GM12878 (cell line): ENCODE measurements at regions not wholly inside any gene's neighbourhood (a gene's known extent, or its start where the extent isn't known, plus 50 kb on each side); places are given as distances from the start of the nearest gene placed in this dataset.

Experiments used
- ATAC-seq: fragments of 200-7000 bp; cut with Tn5 transposase; 3 replicates; pipeline ENCODE4 v1.9.1; 2020; ENCODE audit warnings: mild to moderate bottlenecking, moderate library complexity
- BruUV-seq: library from RNA; stranded (reverse); fragments of 400-500 nt; replicated peaks from 2 replicates; lab custom pipeline; 2021; lab: Mats Ljungman, UMichigan
- CTCF ChIA-PET: fragments of 300-600 bp; sonication (Branson Sonifier 250); formaldehyde crosslinking; extraction: SDS; loops from one replicate; lab custom pipeline; 2021; ENCODE audit warnings: inconsistent platforms; lab: Yijun Ruan, JAX
- POLR2A ChIA-PET: fragments of 350-600 bp; formaldehyde crosslinking; extraction: SDS; loops from one replicate; lab custom pipeline; 2021; ENCODE audit warnings: inconsistent platforms; lab: Charles Lee
- RAD21 ChIA-PET: fragments of 300-600 bp; sonication (Branson Sonifier 250); formaldehyde crosslinking; loops from one replicate; lab custom pipeline; 2023; ENCODE audit warnings: antibody characterized with exemption; ENCODE audit not compliant: unreplicated experiment; lab: Charles Lee
- SMC1A ChIA-PET: fragments of 300-600 bp; sonication (Branson Sonifier 250); formaldehyde crosslinking; loops from one replicate; lab custom pipeline; 2023; ENCODE audit not compliant: unreplicated experiment, uncharacterized antibody; lab: Charles Lee
- DNase-seq: peaks from one replicate; pipeline ENCODE4 v3.0.0-alpha.2; 2011; ENCODE audit warnings: low read depth, low spot score
- FAIRE-seq: peaks from 3 replicates; lab custom pipeline; 2011; peaks lifted over from hg19 to GRCh38; lab: Jason Lieb, UNC
- H2AFZ ChIP-seq: 2 replicates; pipeline ENCODE4 v1.6.0; 2011; ENCODE audit warnings: low read depth, low read length, control low read depth; ENCODE audit not compliant: control insufficient read depth
- H3K27ac ChIP-seq: 2 replicates; pipeline ENCODE4 v1.5.1; 2011; ENCODE audit warnings: control low read depth; ENCODE audit not compliant: control insufficient read depth, insufficient read depth
- H3K27me3 ChIP-seq, 2 experiments: replicated peaks in 1 of 2; 2 replicates each; pipeline versions ENCODE4 v1.6.0 to v1.6.1; 2011; ENCODE audit warnings: low read length in 1 of 2; ENCODE audit not compliant: control insufficient read depth in 2 of 2, insufficient read depth in 2 of 2
- H3K36me3 ChIP-seq, 2 experiments: 2 replicates each; pipeline ENCODE4 v1.5.1; 2011; ENCODE audit warnings: low read length in 1 of 2; ENCODE audit not compliant: control insufficient read depth in 2 of 2, insufficient read depth in 2 of 2
- H3K4me1 ChIP-seq: 2 replicates; pipeline ENCODE4 v1.6.1; 2011; ENCODE audit warnings: mild to moderate bottlenecking, low read length, moderate library complexity, mixed read lengths; ENCODE audit not compliant: control insufficient read depth, insufficient read depth
- H3K4me2 ChIP-seq: 2 replicates; pipeline ENCODE4 v1.6.0; 2011; ENCODE audit warnings: control low read depth; ENCODE audit not compliant: control insufficient read depth, insufficient read depth
- H3K4me3 ChIP-seq: fragments of 200-600 bp; sonication (generic); 2 replicates; pipeline ENCODE4 v1.5.1; 2016
- H3K79me2 ChIP-seq: 2 replicates; pipeline ENCODE4 v1.6.0; 2011; ENCODE audit warnings: low read length; ENCODE audit not compliant: control insufficient read depth, insufficient read depth
- H3K9ac ChIP-seq: 2 replicates; pipeline ENCODE4 v1.8.0; 2011; ENCODE audit warnings: low read length, control low read depth, mixed read lengths; ENCODE audit not compliant: control insufficient read depth, insufficient read depth
- H3K9me3 ChIP-seq: replicated peaks from 3 replicates; pipeline ENCODE4 v1.5.1; 2011; ENCODE audit warnings: mild to moderate bottlenecking, low read length; ENCODE audit not compliant: control insufficient read depth, insufficient read depth
- H4K20me1 ChIP-seq: 2 replicates; pipeline ENCODE4 v1.6.0; 2011; ENCODE audit not compliant: control insufficient read depth, insufficient read depth
- BACH1 ChIP-seq: fragments of 450-650 bp; IDR thresholded peaks from 2 replicates; pipeline ENCODE4 v1.6.1; 2017; ENCODE audit warnings: mild to moderate bottlenecking, borderline replicate concordance
- HDAC2 ChIP-seq: fragments of 200-600 bp; sonication (generic); IDR thresholded peaks from 2 replicates; pipeline ENCODE4 v1.6.1; 2017
- IRF4 ChIP-seq: IDR thresholded peaks from 2 replicates; pipeline ENCODE4 v1.6.1; 2011; ENCODE audit warnings: low read depth, low read length
- JUND ChIP-seq: IDR thresholded peaks from 2 replicates; pipeline ENCODE4 v1.6.1; 2012; ENCODE audit warnings: low read depth, mild to moderate bottlenecking, low read length, improper control_type of control experiment, moderate library complexity
- RELA ChIP-seq: fragments of 450-650 bp; IDR thresholded peaks from 2 replicates; pipeline ENCODE4 v1.8.0; 2014; ENCODE audit warnings: borderline replicate concordance; ENCODE audit not compliant: partially characterized antibody
- SIN3A ChIP-seq: IDR thresholded peaks from 2 replicates; pipeline ENCODE4 v1.6.1; 2012; ENCODE audit warnings: low read depth, low read length, improper control_type of control experiment
- SPI1 ChIP-seq: IDR thresholded peaks from 2 replicates; pipeline ENCODE4 v1.6.1; 2011; ENCODE audit warnings: low read depth, mild to moderate bottlenecking, low read length, moderate library complexity, borderline replicate concordance; ENCODE audit not compliant: insufficient read depth
- YY1 ChIP-seq: IDR thresholded peaks from 2 replicates; pipeline ENCODE4 v1.6.1; 2011; ENCODE audit warnings: low read depth, mild to moderate bottlenecking, low read length
- ZNF687 ChIP-seq: fragments of 450-650 bp; IDR thresholded peaks from 2 replicates; pipeline ENCODE4 v1.6.1; 2017; ENCODE audit warnings: mild to moderate bottlenecking, moderate library complexity
- ZSCAN29 ChIP-seq: fragments of 450-650 bp; IDR thresholded peaks from 2 replicates; pipeline ENCODE4 v1.6.1; 2017; ENCODE audit warnings: mild to moderate bottlenecking, moderate library complexity
- WGBS: methylation state at CpG from one replicate; pipeline ENCODE4 v1.1.6; 2016; ENCODE audit warnings: low lambda C conversion rate; ENCODE audit not compliant: insufficient replicate concordance, insufficient coverage; ENCODE audit errors: missing lambda C conversion rate; 5-methylcytosine and 5-hydroxymethylcytosine counted together
- in situ Hi-C: fragments of 300-500 bp; cut with MboI; formaldehyde crosslinking; loops from 9 replicates; pipeline ENCODE4 v1.14.3; 2018; ENCODE audit warnings: mixed read lengths
- intact Hi-C: fragments of 100-400 bp; cut with micrococcal nuclease; formaldehyde crosslinking; loops from one replicate; pipeline ENCODE4 v1.14.2; 2022; ENCODE audit not compliant: unreplicated experiment
- TF ChIP-seq, protein P1 (sequence below), 3 experiments: IDR thresholded peaks in 2 of 3; conservative IDR thresholded peaks in 1 of 3; 2 replicates each; pipeline ENCODE4 v1.5.1; 2011; ENCODE audit warnings: low read depth in 3 of 3, low read length in 3 of 3, mild to moderate bottlenecking in 3 of 3, control low read depth in 2 of 3, moderate library complexity in 2 of 3, inconsistent platforms in 1 of 3, mixed read lengths in 1 of 3; ENCODE audit not compliant: control insufficient read depth in 2 of 3, insufficient read depth in 1 of 3; ENCODE audit errors: extremely low read depth in 1 of 3
- TF ChIP-seq, protein P2 (sequence below): IDR thresholded peaks from 2 replicates; pipeline ENCODE4 v1.6.1; 2011; ENCODE audit warnings: borderline replicate concordance, low read depth, mild to moderate bottlenecking, moderate library complexity, mixed read lengths, low read length; ENCODE audit not compliant: insufficient read depth; ENCODE audit errors: extremely low read length

- TF ChIP-seq ZNF687 (no peak), JUND (no peak), YY1 (no peak), RELA (no peak)
- TF ChIP-seq, protein P1, sequence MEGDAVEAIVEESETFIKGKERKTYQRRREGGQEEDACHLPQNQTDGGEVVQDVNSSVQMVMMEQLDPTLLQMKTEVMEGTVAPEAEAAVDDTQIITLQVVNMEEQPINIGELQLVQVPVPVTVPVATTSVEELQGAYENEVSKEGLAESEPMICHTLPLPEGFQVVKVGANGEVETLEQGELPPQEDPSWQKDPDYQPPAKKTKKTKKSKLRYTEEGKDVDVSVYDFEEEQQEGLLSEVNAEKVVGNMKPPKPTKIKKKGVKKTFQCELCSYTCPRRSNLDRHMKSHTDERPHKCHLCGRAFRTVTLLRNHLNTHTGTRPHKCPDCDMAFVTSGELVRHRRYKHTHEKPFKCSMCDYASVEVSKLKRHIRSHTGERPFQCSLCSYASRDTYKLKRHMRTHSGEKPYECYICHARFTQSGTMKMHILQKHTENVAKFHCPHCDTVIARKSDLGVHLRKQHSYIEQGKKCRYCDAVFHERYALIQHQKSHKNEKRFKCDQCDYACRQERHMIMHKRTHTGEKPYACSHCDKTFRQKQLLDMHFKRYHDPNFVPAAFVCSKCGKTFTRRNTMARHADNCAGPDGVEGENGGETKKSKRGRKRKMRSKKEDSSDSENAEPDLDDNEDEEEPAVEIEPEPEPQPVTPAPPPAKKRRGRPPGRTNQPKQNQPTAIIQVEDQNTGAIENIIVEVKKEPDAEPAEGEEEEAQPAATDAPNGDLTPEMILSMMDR (IDR thresholded peaks at IDR 0.05 in 2 of 3, conservative IDR thresholded peaks at IDR 0.05 in 1 of 3; ENCODE audit: control insufficient read depth in 2 of 3, extremely low read depth in 1 of 3, insufficient read depth in 1 of 3, low read depth in 3 of 3, low read length in 3 of 3), result no peak
Measured at GRCh38 chr13:22517544-22517943, 663.2 kb upstream of the SGCG start (continued).

DNA sequence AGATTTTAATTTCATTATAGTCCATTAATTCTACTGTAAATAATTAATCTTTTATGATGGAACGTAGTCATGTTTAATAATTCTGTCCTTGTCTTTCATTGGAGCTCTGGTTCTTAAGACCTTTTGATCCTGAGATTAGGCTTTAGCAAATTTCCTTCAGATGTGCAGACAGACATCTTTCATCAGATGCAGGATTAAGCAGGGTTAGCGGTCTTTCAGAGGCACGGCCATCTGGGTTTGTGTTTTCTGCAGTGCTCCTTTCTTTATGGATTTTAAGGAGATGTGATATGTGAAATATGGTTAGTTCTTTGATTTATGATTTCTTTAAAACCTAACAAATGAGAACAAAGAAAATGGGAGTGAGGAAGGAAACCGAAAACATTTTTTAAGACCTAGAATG is 643.9 kb upstream of the SGCG start:
- no peak for DNase-seq
- 30% methylated on average over 4 of the region's 4 CpGs for WGBS
- ChIA-PET SMC1A (no interaction called here), POLR2A (no interaction called here), RAD21 (no interaction called here), CTCF (no interaction called here)
- Histone ChIP-seq H3K27me3 (no peaks in the 10 kb centered on the region), H3K4me1 (no peaks in the 10 kb centered on the region), H2AFZ (no peak overlapping the region), H4K20me1 (no peaks in the 10 kb centered on the region), H3K9me3 (no peaks in the 10 kb centered on the region), H3K4me3 (no peak overlapping the region), H3K36me3 (no peaks in the 10 kb centered on the region), H3K27ac (no peak overlapping the region), H3K9ac (no peak overlapping the region), H3K4me2 (no peak overlapping the region), H3K79me2 (no peaks in the 10 kb centered on the region)
- BruUV-seq, result no TSS peak
- TF ChIP-seq, protein P2, sequence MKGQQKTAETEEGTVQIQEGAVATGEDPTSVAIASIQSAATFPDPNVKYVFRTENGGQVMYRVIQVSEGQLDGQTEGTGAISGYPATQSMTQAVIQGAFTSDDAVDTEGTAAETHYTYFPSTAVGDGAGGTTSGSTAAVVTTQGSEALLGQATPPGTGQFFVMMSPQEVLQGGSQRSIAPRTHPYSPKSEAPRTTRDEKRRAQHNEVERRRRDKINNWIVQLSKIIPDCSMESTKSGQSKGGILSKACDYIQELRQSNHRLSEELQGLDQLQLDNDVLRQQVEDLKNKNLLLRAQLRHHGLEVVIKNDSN, result no peak
- TF ChIP-seq BACH1 (no peak), SIN3A (no peak), IRF4 (no peak), SPI1 (no peak), HDAC2 (no peak), ZSCAN29 (no peak)
- intact Hi-C loops, result no loop called here
- no peak for ATAC-seq
- in situ Hi-C loops, result no loop called here
- FAIRE-seq, result no peak
